HCT116 (cell line): ENCODE measurements at regions not wholly inside any gene's neighbourhood (a gene's known extent, or its start where the extent isn't known, plus 50 kb on each side); places are given as distances from the start of the nearest gene placed in this dataset.

Experiments used
- CEBPB ChIP-seq: IDR thresholded peaks from 2 replicates; pipeline ENCODE4 v1.6.1; 2012; ENCODE audit warnings: low read depth
- CTCF ChIP-seq, 3 experiments: fragments of 200-600 bp in 1 of 3; sonication (generic) in 1 of 3; IDR thresholded peaks in 2 of 3; conservative IDR thresholded peaks in 1 of 3; 2 replicates each; pipeline ENCODE4 v1.5.1; 2012 to 2017; ENCODE audit warnings: low read depth in 2 of 3, low read length in 2 of 3, antibody characterized with exemption in 1 of 3, borderline replicate concordance in 1 of 3, control low read depth in 1 of 3, mild to moderate bottlenecking in 1 of 3, mixed read lengths in 1 of 3, mixed run types in 1 of 3, moderate library complexity in 1 of 3; ENCODE audit not compliant: insufficient read depth in 1 of 3
- EGR1 ChIP-seq: IDR thresholded peaks from 2 replicates; pipeline ENCODE4 v1.6.1; 2012; ENCODE audit warnings: low read depth
- EZH2 ChIP-seq: fragments of 200-600 bp; sonication (generic); IDR thresholded peaks from 2 replicates; pipeline ENCODE4 v1.6.1; 2017; ENCODE audit warnings: antibody characterized with exemption, mixed run types
- JUND ChIP-seq: IDR thresholded peaks from 2 replicates; pipeline ENCODE4 v1.6.1; 2012
- POLR2A ChIP-seq: IDR thresholded peaks from 2 replicates; pipeline ENCODE4 v1.7.0; 2011; ENCODE audit warnings: borderline replicate concordance; ENCODE audit not compliant: insufficient read depth, insufficient read length; ENCODE audit errors: extremely low read depth
- REST ChIP-seq: IDR thresholded peaks from 2 replicates; pipeline ENCODE4 v1.6.1; 2012; ENCODE audit warnings: low read depth
- SIN3A ChIP-seq: IDR thresholded peaks from 2 replicates; pipeline ENCODE4 v1.6.1; 2012; ENCODE audit warnings: low read depth
- ZBTB33 ChIP-seq: IDR thresholded peaks from 2 replicates; pipeline ENCODE4 v1.6.1; 2011; ENCODE audit warnings: mild to moderate bottlenecking, low read length, moderate library complexity; ENCODE audit not compliant: insufficient replicate concordance; ENCODE audit errors: extremely low read depth

DNA sequence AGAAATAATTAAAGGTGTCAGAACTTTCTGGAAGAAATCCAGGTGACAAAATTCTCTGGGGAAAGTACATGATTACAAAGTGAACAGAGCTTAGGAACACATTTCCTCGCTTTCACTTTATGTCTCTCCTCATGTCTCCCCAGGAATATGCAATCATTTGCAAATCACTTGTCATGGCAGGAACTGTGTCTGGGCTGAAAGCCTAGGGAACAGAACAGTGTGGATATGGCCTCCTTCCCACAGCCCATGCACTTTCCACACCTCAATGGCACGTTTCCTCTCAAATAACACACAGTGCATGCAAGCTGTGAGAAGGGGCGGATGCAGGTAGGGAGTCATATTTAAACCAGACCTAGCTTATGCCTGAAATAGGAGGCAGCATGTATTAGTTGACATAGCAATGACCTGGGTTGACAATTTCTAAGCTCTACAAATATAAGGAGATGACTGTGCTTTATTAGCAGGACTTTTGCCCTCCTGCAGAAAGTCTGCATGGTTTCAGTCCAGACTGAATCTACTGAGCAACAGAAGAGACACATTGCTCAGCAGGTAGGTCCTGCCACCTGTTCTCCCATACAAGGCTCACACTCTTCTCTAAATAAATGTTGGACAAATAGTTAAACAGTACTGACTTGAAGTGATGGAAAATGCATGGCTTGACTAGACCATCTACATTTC is 236.0 kb upstream of the ELAC2 start:
- no peak for TF ChIP-seq CTCF (IDR thresholded peaks at IDR 0.05 in 2 of 3, conservative IDR thresholded peaks at IDR 0.05 in 1 of 3; ENCODE audit: borderline replicate concordance in 1 of 3, insufficient read depth in 1 of 3, low read depth in 2 of 3, low read length in 2 of 3)
- TF ChIP-seq CEBPB = no peak
- no peak for TF ChIP-seq POLR2A
- no peak for TF ChIP-seq EZH2
- TF ChIP-seq SIN3A = no peak
- no peak for TF ChIP-seq REST
- no peak for TF ChIP-seq ZBTB33
- no peak for TF ChIP-seq JUND
- TF ChIP-seq EGR1 = no peak
